Activated CD4-positive, alpha-beta T cell treated with anti-CD3 and anti-CD28 coated beads, Interleukin-10, Interleukin-2, amounts not matched to agents 100 ng/mL and 50 ng/mL, durations not matched to agents 16 hours and 8 hours (primary cell): ENCODE measurements at regions not wholly inside any gene's neighbourhood (a gene's known extent, or its start where the extent isn't known, plus 50 kb on each side); places are given as distances from the start of the nearest gene placed in this dataset.

ENCODE experiments used
- DNase-seq: peaks from one replicate; pipeline ENCODE4 v3.0.0-alpha.2; 2020

DNA sequence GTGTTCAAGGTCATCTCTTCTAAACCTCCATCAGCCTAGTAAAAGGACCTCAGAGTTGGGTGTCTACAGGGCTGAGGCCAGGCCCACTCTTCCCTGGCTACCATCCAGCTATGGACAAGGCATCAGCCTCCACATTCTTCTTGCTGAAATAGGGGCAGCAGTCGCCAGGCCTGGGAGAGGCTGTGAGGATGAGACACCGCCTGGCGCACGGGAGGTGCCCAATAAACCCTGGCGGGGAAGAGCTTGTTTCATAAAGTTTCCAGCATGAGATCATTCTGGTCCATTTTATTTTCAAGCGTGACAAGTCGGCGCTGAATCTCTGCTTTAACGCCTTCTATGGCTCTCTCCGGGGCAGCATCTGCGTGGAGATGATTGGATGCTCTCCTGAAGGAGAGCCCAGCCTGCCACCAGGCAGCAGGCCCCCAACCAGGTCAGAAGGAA, 153.4 kb downstream of the OLFM1 start:
- DNase-seq: no peak

DNA sequence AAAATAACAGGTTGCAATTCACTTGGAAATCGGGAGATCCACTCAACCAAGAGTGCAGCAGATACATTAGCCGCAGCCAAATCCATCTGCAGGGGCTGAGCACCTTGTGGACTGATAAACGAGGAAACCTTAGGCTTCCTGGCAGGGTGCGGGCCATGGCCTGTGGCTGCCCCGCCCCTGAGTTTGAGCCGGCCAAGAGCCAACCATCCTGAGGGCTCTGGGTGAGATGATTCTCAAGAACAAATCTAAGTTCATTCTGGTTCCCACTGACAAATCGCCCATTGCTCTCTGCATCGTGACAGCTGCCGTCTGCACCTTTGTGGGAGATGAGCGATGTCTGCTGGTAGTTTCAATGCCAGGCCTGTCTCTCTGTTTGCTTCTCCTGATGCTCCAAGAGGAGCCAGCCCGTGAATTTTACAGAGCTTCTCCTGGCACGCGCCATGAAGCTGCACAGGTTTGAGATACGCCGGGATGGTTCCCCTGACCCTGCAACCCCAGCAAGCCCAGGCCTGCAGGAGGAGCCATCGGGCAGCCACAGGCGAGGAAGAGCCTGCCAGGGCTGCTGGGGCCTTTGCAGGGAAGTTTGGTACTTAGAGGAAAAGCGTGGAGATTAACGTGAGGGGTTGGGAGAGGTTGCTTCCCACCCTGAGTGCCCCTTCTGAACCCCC, 154.0 kb downstream of the OLFM1 start:
- DNase-seq: no peak

DNA sequence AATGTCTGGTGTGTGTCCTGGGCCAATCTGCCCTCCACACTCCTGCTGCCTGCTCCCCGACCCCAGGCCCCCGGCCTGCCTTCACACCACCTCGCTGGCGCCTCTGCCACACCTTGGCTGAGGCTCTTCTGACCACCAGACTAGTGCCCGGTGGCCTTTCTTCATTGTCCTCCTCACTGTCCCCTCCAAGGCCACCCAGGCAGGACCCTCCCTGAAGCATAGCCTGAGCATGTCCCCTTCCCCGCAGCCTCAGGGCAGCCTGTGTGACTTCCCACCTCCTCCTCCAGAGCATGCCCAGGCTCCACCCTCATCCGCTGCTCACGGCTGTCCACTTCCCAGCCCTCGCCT, 154.6 kb downstream of the OLFM1 start:
- DNase-seq: no peak

DNA sequence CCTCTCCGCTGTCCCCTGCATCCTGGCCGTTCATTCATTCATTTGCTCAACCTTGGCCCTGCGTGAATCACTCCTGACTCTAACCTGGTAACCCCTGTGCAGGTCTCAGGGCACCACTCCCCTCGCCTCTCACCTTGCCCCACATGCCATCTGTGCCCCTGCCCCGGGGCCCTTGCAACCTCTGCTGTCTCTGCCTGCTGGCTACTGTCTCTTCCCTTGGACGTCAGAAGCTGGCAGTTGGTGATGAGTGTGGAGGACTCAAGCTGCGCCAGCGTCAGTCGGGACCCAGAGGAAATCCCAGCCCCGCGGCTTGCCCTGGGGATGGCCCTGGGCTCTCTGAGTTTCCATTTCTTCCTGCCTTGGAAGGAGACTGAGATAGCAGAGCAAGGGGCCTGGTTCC, 154.9 kb downstream of the OLFM1 start:
- no peak for DNase-seq

DNA sequence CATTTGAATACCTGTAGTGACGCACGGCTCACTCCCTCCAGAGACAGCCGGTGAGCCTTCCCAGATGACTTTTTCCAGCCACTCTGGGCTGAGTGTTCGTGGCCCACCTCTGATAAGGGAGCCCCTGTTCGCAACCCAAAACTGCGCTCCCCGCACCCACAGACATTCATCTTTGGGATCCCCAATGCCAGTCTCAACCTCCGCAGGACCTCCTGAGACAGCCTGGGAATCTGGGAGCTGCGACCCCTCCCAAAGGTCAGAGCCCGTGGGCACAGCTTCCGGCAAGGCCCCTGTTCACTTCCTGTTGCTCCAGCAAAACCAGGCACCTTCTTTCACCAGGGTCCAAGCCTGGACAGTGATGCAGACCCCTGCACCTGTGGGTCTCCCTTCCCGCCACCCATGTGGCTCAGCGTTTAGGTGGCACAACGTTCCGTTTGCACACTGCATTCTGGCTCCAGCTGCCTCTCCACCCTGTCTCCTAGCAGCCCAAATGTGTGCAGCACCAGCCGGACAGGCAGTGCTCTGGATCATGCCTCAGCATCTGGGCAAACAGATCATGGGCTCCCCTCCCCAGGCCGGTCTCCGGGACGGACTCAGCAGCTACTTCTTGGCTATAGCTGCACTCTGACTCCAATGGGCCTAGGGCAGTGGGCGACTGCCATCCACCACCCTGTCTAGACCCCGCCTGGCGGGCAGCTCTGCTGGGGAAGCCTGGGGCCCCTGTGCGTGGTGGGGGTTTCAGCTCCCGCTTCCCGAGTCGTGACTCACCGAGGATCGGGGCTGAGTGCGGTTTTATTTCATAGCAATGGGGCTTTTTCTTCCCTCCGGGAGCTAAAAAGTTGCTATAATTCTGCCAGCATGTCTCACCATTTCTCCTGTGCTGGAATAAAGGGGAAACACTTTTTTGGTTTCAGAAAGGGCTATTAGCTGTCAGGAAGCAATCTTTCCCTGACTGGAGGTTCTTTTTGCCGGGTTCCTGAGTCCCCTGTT, 156.0 kb downstream of the OLFM1 start:
- no peak for DNase-seq

DNA sequence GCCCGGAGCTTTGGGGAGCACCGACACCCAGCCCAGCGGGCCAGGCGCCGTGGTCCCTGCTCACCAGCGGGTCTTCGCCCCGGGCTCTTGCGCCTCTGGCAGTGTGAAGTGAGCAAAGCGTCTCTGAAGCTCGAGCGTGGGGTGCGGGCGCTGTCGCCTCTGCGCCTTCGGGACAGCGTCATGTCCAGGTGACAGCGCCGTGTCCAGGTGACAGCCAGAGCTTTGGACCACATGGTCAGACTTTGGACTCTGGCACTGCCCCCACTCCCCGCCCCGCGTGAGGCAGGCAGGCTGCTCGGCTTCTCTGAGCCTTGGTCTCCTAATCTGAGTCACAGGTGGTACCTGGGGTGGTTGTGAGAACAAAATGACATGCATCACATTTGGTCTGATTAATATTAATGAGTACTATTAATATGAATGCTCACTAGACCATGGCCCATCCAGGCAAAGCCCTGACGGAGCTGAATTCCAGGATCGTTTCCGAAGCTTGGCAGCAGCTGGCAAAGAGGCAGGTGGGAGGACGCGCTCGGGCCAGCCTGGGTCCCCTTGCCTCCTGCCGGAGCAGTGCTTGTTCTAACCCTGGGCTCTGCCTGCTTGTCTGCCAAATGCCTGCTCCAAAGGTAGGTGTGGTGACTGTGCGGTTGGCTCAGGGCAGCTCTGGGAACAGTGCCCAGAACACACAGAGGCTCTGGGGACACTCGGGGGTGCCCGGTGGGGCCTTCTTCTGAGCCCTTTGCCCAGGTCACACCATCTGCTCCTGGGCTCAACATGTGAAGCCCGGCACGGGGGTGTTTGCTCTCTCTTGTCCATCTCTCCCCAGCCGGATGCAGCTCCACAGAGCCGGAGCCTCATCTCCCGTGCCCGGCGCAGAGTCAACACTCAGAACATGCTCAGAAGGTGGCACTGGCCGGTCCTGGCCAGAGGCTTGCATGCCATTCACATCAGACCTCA, 157.1 kb downstream of the OLFM1 start:
- DNase-seq: no peak

DNA sequence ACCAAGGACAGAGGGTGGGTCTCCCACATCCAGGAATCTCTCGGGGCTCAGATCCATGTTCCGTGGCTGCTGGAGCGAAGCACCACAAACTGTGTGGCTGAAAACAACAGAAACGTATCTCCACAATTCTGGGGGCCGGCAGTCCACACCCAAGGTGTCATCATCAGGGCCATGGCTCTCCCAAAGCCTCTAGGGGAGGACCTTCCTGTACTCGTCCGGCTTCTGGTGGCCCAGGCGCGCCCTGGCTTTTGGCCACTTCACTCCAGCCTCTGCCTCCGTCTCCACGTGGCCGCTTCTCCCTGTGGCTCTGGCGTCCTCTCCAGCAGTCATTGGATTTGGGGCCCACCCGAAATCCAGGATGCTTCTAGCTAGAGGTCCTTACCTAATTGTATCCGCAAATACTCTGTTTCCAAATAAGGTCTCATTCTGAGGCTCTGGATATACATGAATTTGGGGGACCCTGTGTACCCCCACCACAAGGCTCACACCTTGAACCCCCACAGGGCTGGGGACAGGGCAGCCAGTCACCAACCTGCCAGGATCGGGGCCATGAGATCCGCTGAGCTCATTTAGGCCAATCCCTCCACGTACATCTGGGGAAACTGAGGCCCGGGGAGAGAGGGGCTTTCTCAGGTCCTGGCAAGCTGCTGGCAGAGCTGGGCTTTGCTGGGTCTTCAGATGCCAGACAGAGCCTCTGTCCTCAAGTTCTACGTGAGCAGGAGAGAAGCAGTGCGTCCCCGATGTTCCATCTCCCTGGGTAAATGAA, 158.2 kb downstream of the OLFM1 start:
- DNase-seq: no peak

DNA sequence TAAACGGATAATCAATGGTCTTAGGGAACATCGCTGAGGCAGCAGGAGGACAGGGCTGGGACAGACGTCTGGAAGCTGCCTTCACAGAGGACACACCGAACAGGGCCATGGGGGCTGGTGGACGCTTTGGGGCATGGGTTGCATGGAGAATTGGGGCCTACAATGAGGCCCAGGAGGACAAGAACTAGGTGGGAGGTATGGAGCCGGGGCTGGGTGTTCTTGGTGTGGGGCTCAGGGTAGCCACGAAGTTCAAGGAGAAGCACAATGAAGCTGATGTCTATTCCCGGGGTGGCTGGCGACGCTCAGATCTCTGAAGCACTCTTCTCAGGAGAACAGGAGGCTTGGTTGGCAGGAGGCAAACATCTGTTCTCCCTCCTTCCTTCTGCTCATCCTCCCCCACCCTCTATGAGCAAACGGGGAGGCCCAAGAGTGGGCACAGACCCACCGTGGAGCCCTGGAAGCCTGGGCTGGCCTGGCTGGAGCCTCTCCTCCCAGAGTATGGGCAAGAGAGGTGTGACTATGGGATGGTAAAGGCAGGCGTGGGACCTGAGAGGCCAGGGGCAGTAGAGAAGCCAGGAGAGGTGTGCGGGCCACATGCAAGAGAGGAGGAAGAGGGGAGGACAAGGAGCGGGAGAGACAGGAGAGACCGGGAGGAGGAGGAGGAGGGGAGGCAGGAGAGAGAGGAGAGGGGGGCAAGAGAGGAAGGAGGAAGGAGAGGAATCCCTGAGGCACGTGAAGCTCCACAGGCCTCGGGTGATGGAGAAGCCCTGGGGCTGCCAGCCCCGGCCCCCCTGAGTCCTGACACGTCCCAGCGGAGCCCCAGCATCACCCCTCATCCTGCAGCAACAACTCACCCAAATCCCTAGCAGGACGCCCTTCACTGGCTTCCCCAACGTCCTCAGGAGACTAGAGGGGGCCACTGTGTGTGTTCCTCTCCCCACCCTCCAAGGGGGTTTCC, 159.1 kb downstream of the OLFM1 start:
- DNase-seq: no peak

DNA sequence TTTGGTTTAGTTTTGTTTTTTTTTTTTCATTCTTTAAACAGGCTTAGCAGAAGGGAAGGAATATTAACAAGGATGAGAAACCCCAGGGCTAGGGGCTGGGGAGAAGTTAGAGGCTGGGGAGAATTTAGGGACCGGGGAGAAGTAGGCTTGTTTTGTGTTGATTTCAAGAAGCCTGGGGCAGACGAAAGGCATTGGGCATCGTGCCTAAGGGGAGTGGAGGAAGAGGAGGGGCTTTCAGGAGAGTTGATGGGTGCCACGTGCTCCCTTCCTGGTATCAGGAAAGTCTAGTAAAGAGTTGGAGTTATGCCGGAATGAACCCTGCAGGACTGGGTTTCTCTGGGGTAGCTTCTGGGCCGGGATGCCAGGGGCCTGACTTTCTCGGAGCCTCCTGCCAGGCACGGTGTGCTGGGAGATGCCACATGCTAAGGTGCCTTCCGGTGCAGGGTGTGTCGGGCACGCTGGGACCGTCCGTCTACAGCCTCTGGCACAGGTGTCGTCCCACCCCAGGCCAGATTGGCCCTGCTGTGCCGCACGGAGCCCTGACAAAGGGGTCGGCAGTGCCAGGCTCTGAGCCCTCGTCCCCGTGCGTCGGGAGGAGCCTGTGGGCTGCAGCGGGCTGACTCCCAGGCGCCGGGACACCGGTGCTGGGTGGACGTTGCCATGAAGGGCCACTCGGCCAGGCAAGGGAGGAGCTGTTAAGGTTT, 159.9 kb downstream of the OLFM1 start:
- no peak for DNase-seq

DNA sequence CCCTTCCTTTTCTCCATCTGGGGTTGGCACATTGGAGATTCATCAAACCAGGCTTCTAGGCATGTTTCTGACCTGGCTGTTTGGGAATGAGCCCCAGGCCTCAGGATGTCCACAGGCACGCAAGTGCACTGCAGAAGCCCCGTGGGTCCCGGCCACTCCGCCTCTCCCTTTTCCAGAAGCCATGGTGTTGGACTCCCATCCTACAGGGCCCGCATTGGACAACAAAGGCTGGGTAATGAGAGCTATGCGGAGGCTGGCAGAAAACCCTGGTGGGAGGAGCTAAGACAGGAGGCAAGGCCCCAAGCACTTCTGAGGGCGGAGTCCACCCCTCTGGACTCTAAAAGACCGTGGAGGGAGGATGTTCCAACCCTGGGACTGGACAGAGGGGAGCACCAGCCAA, 160.6 kb downstream of the OLFM1 start:
- DNase-seq: no peak

DNA sequence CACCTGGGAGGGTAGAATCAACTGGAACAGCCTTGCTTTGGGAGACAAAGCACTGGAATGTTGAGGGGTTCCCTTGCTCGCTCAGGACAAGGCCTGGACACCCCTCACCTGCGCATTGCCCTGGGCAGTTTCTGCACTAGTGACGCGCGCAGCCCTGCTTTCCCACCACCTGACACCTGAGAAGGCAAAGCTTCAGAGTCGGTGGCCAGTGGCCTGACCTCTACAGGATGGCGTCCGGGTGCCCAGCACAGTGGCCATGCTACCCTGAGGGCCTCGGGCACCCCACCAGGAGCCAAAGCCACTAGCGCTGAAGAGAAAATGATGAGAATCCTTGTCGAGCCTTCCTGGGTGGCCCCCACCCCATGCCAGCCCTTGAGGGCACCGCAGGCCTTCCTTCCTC, 161.3 kb downstream of the OLFM1 start:
- no peak for DNase-seq

DNA sequence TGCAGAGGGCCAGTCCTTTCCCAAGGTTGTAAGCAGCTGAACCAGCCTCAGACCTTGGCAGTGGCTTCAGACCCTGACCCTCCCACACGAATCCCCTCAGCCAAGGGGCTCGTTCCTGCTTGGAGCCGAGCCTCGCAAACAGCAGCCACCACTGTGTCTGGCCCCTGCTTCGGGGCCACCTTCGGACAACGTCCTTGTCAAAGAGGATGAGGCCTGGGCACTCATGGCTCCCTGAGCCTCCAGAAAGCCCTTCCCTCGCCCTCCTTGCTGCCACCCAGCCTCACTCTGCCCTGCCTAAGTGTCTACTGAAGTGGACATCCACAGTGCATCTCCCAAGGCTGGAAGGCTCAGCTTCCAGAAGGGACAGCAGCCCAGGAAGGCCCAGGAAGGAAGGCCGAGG, 161.7 kb downstream of the OLFM1 start:
- no peak for DNase-seq

DNA sequence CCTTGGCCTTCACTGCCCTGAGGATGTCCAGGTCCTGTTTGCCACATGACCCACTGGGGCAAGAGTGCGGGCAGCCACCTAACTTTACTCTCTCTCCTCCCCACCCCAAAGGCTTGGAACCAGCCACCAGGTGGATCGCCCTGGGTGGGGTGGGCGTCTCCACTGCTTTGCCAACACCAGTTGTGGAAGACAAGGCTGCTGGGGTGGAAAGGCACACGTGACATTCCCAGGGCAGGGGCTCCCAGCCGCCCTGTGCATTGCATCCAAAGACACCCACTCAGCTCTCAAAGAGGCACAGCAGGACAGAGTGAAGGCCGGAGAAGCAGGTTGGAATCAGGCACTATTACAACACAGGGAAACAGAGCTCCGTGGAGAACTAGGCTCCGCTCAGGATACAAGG, 162.2 kb downstream of the OLFM1 start:
- no peak for DNase-seq

DNA sequence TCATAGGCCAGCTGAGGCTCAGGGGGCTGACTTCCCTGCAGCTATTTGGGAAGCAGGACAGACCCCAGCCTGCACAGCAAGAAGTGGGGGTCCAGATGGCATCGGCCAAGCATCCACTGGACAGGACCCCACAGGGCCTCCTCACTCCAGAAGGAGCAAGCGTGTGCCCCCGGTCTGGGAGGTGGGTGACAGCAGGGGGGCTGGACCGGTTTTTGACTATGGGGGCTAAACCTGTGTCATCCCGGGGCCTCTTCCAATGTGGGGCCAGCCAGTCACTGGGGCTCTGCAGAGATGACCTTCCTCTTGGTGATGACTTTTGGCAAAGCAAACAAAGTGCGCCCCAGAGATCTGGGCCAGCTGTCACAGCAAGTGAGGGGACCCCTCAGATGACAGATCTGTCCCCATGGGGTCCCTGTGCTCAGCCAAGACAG, 163.9 kb downstream of the OLFM1 start:
- DNase-seq: no peak

DNA sequence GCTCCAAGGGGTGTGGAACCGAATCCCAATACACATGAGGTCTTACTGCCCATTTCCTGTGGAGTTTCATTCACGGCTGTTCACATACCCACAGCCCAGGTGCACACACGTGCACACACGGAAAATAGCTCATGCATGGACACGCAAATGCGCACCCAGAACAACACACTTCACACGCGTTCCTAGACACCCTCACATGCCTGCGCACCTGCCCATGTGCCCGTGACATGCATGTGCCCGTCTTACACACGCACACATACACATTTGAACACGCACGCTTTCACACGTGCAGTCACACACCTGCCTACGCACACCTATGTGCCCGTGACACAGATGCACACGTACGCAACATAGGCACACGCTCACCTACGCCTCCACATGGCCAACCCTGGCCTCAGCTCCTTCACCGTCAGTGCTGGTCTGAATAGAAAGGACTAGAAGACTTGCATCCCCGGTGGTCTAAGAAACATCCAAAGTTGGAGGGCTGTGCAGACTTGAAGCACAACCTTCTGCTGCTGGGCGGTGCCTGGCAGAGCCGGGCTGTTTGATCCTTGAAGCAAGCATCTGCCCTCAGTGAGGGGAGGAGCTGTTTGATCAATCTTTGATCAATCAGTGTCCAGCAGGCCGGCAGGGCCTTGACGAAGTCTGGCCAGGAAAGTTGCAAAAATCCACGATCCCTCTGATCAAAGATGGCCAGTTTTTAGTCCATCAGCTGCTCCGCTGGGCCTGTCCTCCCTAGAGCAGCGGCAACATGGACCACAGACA, 164.7 kb downstream of the OLFM1 start:
- DNase-seq: no peak

DNA sequence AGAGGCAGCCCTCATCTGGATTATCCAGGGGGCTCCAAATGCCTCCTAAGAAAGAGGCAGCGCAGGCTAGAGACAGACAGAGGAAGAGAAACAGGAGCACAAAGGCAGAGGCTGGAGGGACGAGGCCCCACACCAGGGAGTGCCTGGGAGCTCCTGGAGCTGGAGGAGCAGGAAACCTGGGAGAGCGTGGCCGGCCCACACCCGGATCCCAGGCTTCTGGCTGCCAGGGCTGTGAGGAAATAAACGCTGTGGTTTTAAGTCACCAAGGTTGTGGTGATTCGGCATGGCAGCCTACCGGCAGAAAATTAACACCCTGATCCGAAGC, 165.5 kb downstream of the OLFM1 start:
- no peak for DNase-seq

DNA sequence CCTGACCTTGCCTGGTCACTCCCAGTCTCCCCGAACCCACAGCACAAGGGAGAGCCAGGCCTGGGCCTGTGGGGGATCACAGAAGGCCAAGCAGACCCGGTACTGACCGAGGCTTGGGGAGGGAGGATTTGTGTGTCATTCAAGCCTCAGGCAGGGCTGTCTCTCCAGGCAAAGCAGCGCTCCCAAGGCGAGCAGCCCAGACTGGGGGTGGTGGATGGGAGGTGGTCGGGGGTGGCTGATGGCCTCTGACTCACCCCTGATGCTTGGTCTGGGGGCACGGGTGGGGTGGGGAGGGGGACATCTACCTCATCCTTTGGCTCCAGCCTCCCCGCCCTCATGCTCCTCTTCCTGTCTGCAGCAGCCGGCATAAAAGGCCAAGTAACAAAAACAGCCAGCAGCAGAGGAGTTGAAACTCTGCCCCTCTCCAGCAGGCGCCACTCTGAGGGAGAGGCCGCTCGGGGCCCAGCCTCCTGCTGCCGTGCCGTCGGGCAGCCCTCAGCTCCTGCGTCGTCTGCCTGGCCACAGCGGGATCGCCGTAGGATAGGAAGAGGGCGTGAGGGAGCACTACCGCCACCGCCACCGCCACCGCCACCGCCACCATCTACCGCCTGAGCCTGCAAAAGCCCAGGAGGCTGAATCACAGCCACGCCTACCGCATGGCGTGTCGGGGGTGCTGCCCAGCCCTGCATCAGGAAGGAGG, 166.0 kb downstream of the OLFM1 start:
- DNase-seq: no peak

DNA sequence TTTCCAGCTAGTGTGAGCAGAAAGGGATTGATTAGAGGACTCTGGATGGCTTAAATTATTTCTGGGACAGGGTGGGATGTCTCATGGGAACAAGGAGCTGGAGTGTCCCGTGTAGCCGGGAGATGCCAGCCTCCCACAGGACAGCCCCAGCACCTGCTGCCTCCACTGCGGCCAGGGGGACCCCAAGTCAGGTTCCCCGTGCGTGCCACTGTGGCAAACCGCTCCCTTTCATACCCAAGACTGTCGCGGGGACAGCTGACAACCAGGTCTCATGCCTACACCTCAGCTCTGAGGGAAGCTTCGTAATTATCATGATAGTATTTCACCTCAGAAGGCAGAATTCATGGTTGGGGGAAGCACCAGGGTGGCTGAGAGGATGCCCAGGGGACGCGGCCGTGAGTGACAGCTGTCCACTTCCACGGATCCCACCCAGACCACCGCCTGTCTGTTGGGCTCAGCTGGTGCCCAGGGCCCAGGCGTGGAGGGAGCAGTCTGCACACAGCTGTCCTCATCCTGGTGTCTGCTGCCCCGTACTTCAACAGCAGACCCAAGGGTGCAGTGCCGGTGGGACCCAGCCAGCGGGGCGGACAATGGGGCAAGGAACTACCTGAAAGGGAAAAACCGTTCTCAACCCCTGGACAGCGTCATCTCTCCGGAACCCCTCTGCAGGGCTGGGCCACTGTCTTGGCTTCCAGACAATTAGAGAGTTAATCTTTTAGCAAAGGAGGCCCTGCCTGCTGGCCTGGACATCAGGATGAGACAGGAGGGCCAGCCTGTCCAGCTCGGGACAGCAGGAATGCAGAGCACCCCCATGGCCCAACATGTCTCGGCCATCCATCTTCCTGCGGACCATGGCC, 166.9 kb downstream of the OLFM1 start:
- DNase-seq: no peak
